ENCODE measurements at regions not wholly inside any gene's neighbourhood (a gene's known extent, or its start where the extent isn't known, plus 50 kb on each side); places are given as distances from the start of the nearest gene placed in this dataset.

DNA sequence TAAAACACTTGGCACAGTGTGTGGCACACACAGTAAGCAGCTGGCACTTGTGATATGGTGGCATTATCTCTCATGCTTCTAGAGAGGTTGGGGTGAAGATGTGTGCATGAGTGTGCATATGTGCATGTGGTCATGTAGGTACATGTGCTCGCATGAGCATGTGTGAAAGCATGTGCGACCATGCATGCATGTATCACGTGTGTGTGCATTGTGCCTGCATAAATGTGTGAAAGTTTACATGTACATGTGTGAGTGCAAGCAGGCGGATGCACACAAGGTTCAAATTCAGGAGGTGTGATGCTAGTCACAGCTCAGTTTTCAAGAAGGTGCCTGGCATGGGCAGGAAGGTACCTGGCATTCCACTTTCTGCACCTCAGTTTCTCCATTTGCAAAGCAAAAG, 59.0 kb upstream of the UQCRFS1 start:
- Histone ChIP-seq H3K4me1 (ENCODE audit: control insufficient read depth in 1 of 2, insufficient read depth in 2 of 2, low read length in 2 of 2) (no peaks in the 10 kb centered on the region), H3K36me3 (ENCODE audit: control insufficient read depth in 1 of 2, insufficient read depth in 2 of 2, low read length in 2 of 2) (no peaks in the 10 kb centered on the region), H3K9ac (ENCODE audit: low read depth in 1 of 2, low read length in 2 of 2) (no peak overlapping the region), H3K9me3 (ENCODE audit: control insufficient read depth in 1 of 2, low read length in 2 of 2) (no peaks in the 10 kb centered on the region), H3K27me3 (ENCODE audit: control insufficient read depth in 1 of 2, insufficient read depth in 2 of 2, low read length in 2 of 2) (no peaks in the 10 kb centered on the region), H3K4me3 (ENCODE audit: low read depth in 1 of 2, low read length in 2 of 2) (no peak overlapping the region), H3K27ac (ENCODE audit: low read depth, low read length) (no peak overlapping the region)

GRCh38 chr19:29273000-29273640, 60.2 kb upstream of the UQCRFS1 start:
- Histone ChIP-seq H3K4me1 (ENCODE audit: control insufficient read depth in 1 of 2, insufficient read depth in 2 of 2, low read length in 2 of 2) (no peaks in the 10 kb centered on the region), H3K4me3 (ENCODE audit: low read depth in 1 of 2, low read length in 2 of 2) (no peak overlapping the region), H3K9ac (ENCODE audit: low read depth in 1 of 2, low read length in 2 of 2) (no peak overlapping the region), H3K9me3 (ENCODE audit: control insufficient read depth in 1 of 2, low read length in 2 of 2) (no peaks in the 10 kb centered on the region), H3K27me3 (ENCODE audit: control insufficient read depth in 1 of 2, insufficient read depth in 2 of 2, low read length in 2 of 2) (no peaks in the 10 kb centered on the region), H3K36me3 (ENCODE audit: control insufficient read depth in 1 of 2, insufficient read depth in 2 of 2, low read length in 2 of 2) (no peaks in the 10 kb centered on the region), H3K27ac (ENCODE audit: low read depth, low read length) (no peak overlapping the region)

GRCh38 chr19:29275266-29275665, 62.3 kb upstream of the UQCRFS1 start:
- H3K4me1 ChIP-seq (ENCODE audit: control insufficient read depth in 1 of 2, insufficient read depth in 2 of 2, low read length in 2 of 2) = no peaks in the 10 kb centered on the region
- no peak overlapping the region for H3K4me3 ChIP-seq (ENCODE audit: low read depth in 1 of 2, low read length in 2 of 2)
- H3K9ac ChIP-seq (ENCODE audit: low read depth in 1 of 2, low read length in 2 of 2) = no peak overlapping the region
- H3K9me3 ChIP-seq (ENCODE audit: control insufficient read depth in 1 of 2, low read length in 2 of 2) = no peaks in the 10 kb centered on the region
- H3K27me3 ChIP-seq (ENCODE audit: control insufficient read depth in 1 of 2, insufficient read depth in 2 of 2, low read length in 2 of 2) = no peaks in the 10 kb centered on the region
- H3K36me3 ChIP-seq (ENCODE audit: control insufficient read depth in 1 of 2, insufficient read depth in 2 of 2, low read length in 2 of 2) = no peaks in the 10 kb centered on the region
- H3K27ac ChIP-seq (ENCODE audit: low read depth, low read length) = no peak overlapping the region

DNA sequence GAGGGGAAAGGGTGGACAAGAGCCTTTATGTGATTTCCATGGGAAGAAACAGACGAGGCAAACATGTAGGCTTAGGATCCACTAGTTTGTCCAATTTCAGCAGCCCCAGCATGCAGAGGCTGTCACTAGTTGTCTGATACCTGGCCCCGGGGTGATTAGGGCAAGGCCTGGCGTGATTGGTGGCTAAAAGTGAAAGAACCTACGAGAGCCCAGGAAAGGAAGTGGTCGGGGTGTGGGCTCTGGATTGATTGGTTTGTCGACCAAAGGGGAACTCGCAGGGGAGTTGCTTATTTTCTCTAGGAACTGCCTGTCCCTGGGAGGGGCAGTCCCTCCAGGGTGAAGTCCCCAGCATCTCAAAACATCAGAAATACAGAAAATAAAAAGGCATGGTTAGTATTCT, 64.2 kb upstream of the UQCRFS1 start:
- Histone ChIP-seq H3K4me3 (ENCODE audit: low read depth in 1 of 2, low read length in 2 of 2) (no peak overlapping the region), H3K36me3 (ENCODE audit: control insufficient read depth in 1 of 2, insufficient read depth in 2 of 2, low read length in 2 of 2) (no peaks in the 10 kb centered on the region), H3K27me3 (ENCODE audit: control insufficient read depth in 1 of 2, insufficient read depth in 2 of 2, low read length in 2 of 2) (no peaks in the 10 kb centered on the region), H3K27ac (ENCODE audit: low read depth, low read length) (no peak overlapping the region), H3K9ac (ENCODE audit: low read depth in 1 of 2, low read length in 2 of 2) (no peak overlapping the region), H3K9me3 (ENCODE audit: control insufficient read depth in 1 of 2, low read length in 2 of 2) (no peaks in the 10 kb centered on the region), H3K4me1 (ENCODE audit: control insufficient read depth in 1 of 2, insufficient read depth in 2 of 2, low read length in 2 of 2) (no peaks in the 10 kb centered on the region)

GRCh38 chr19:29278716-29279115, 65.8 kb upstream of the UQCRFS1 start:
- H3K27me3 ChIP-seq (ENCODE audit: control insufficient read depth in 1 of 2, insufficient read depth in 2 of 2, low read length in 2 of 2) = peaks cover 0 to 7% of the 10 kb centered on the region in 2 donors

DNA sequence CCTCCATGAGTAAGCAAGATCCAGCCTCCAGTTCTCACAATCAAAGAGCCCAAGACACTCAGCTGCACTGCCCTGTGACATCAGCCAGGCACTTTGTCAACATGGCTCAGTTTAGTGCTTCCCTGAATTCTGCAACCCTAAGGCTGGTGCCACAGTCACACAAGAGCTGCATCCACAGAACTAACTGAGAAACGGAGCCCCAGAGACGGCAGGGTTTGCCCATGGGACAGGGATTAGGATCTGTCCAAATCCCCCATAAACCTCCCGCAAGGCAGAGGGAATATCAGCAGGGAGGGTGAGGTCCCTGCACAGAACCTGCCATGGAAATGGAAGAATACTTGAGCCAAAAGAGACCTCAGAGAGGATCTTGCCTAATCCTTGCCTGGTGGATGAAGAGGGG, 70.4 kb upstream of the UQCRFS1 start:
- H3K36me3 ChIP-seq (ENCODE audit: control insufficient read depth in 1 of 2, insufficient read depth in 2 of 2, low read length in 2 of 2) = no peaks in the 10 kb centered on the region
- H3K27ac ChIP-seq (ENCODE audit: low read depth, low read length) = no peak overlapping the region

More at GRCh38 chr19:29278716-29279115, 65.8 kb upstream of the UQCRFS1 start:
- Histone ChIP-seq H3K4me3 (ENCODE audit: low read depth in 1 of 2, low read length in 2 of 2) (no peak overlapping the region), H3K4me1 (ENCODE audit: control insufficient read depth in 1 of 2, insufficient read depth in 2 of 2, low read length in 2 of 2) (no peaks in the 10 kb centered on the region), H3K36me3 (ENCODE audit: control insufficient read depth in 1 of 2, insufficient read depth in 2 of 2, low read length in 2 of 2) (no peaks in the 10 kb centered on the region), H3K9ac (ENCODE audit: low read depth in 1 of 2, low read length in 2 of 2) (no peak overlapping the region), H3K27ac (ENCODE audit: low read depth, low read length) (no peak overlapping the region), H3K9me3 (ENCODE audit: control insufficient read depth in 1 of 2, low read length in 2 of 2) (no peaks in the 10 kb centered on the region)

DNA sequence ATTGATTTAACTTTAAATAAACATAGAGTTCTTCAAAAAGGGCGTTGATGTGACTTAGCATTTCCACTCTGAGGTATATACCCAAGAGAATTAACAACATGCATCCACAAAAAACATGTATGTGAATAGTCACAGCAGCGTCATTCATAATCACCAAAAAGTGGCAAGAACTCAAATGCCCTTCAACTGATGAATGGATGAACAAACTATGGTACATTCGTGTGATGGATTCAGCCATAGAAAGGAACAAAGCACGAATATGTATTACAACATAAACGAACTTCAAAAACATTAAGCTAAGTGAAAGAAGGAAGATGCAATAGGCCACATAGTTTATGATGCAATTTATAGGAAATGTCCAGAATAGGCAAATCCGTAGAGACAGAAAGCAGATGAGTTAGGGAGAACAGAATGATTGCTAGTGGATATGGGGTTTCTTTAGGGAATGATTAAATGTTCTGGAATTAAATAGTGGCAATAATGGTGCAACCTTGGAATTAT, 72.3 kb upstream of the UQCRFS1 start:
- Histone ChIP-seq H3K4me3 (ENCODE audit: low read depth in 1 of 2, low read length in 2 of 2) (no peak overlapping the region), H3K36me3 (ENCODE audit: control insufficient read depth in 1 of 2, insufficient read depth in 2 of 2, low read length in 2 of 2) (no peaks in the 10 kb centered on the region), H3K27ac (ENCODE audit: low read depth, low read length) (no peak overlapping the region), H3K27me3 (ENCODE audit: control insufficient read depth in 1 of 2, insufficient read depth in 2 of 2, low read length in 2 of 2) (peaks cover 0 to 7% of the 10 kb centered on the region in 2 donors), H3K9ac (ENCODE audit: low read depth in 1 of 2, low read length in 2 of 2) (no peak overlapping the region), H3K9me3 (ENCODE audit: control insufficient read depth in 1 of 2, low read length in 2 of 2) (no peaks in the 10 kb centered on the region), H3K4me1 (ENCODE audit: control insufficient read depth in 1 of 2, insufficient read depth in 2 of 2, low read length in 2 of 2) (no peaks in the 10 kb centered on the region)

More for the DNA sequence above, 70.4 kb upstream of the UQCRFS1 start:
- Histone ChIP-seq H3K9ac (ENCODE audit: low read depth in 1 of 2, low read length in 2 of 2) (no peak overlapping the region), H3K4me3 (ENCODE audit: low read depth in 1 of 2, low read length in 2 of 2) (no peak overlapping the region), H3K27me3 (ENCODE audit: control insufficient read depth in 1 of 2, insufficient read depth in 2 of 2, low read length in 2 of 2) (peaks cover 0 to 7% of the 10 kb centered on the region in 2 donors), H3K4me1 (ENCODE audit: control insufficient read depth in 1 of 2, insufficient read depth in 2 of 2, low read length in 2 of 2) (no peaks in the 10 kb centered on the region), H3K9me3 (ENCODE audit: control insufficient read depth in 1 of 2, low read length in 2 of 2) (no peaks in the 10 kb centered on the region)

GRCh38 chr19:29285878-29286277, 72.9 kb upstream of the UQCRFS1 start:
- Histone ChIP-seq H3K27me3 (ENCODE audit: control insufficient read depth in 1 of 2, insufficient read depth in 2 of 2, low read length in 2 of 2) (peaks cover 0 to 7% of the 10 kb centered on the region in 2 donors), H3K4me3 (ENCODE audit: low read depth in 1 of 2, low read length in 2 of 2) (no peak overlapping the region), H3K4me1 (ENCODE audit: control insufficient read depth in 1 of 2, insufficient read depth in 2 of 2, low read length in 2 of 2) (no peaks in the 10 kb centered on the region), H3K27ac (ENCODE audit: low read depth, low read length) (no peak overlapping the region), H3K9me3 (ENCODE audit: control insufficient read depth in 1 of 2, low read length in 2 of 2) (no peaks in the 10 kb centered on the region), H3K36me3 (ENCODE audit: control insufficient read depth in 1 of 2, insufficient read depth in 2 of 2, low read length in 2 of 2) (no peaks in the 10 kb centered on the region), H3K9ac (ENCODE audit: low read depth in 1 of 2, low read length in 2 of 2) (no peak overlapping the region)

DNA sequence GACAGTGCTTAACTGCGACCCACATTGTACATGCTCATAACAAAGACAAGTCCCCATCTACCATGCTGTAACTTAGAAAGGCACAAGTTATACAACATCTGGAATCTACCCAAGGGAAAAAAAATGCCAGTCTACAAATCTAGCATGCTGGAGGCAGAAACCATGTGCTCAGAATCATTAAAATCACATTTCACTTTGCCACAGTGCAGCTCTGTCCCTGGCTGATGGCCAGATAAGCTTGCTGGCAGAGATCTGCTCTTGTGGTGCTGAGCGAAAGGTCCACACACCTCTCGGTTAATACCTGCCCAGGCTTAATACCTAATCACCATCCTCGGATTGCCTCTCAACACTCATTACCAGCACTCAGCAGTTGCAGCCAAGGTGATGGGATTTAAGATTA, 74.1 kb upstream of the UQCRFS1 start:
- Histone ChIP-seq H3K36me3 (ENCODE audit: control insufficient read depth in 1 of 2, insufficient read depth in 2 of 2, low read length in 2 of 2) (no peaks in the 10 kb centered on the region), H3K27me3 (ENCODE audit: control insufficient read depth in 1 of 2, insufficient read depth in 2 of 2, low read length in 2 of 2) (peaks cover 0 to 7% of the 10 kb centered on the region in 2 donors), H3K4me3 (ENCODE audit: low read depth in 1 of 2, low read length in 2 of 2) (no peak overlapping the region), H3K4me1 (ENCODE audit: control insufficient read depth in 1 of 2, insufficient read depth in 2 of 2, low read length in 2 of 2) (no peaks in the 10 kb centered on the region), H3K27ac (ENCODE audit: low read depth, low read length) (no peak overlapping the region), H3K9me3 (ENCODE audit: control insufficient read depth in 1 of 2, low read length in 2 of 2) (no peaks in the 10 kb centered on the region), H3K9ac (ENCODE audit: low read depth in 1 of 2, low read length in 2 of 2) (no peak overlapping the region)

DNA sequence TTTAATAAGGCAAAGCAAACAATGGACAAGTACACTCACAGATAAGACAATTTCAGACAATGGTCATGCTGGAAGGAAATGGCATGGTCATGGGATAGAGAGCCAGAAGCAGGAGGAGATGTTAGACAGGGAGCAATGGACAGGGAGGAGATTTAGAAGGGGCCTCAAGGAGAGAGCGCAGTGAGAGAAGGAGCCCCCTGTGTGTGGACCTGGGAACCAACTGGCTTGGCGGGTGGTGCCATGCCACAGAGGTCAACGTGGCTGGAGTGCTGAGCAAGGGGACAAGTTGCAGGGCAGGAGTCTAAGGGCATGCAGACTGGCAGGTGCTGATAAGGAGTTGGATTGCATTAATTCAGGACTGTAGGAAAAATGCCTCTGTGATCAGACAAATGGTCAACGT, 75.3 kb upstream of the UQCRFS1 start:
- no peak overlapping the region for H3K4me3 ChIP-seq (ENCODE audit: low read depth in 1 of 2, low read length in 2 of 2)
- H3K9ac ChIP-seq (ENCODE audit: low read depth in 1 of 2, low read length in 2 of 2) = no peak overlapping the region
- H3K9me3 ChIP-seq (ENCODE audit: control insufficient read depth in 1 of 2, low read length in 2 of 2) = no peaks in the 10 kb centered on the region
- H3K27me3 ChIP-seq (ENCODE audit: control insufficient read depth in 1 of 2, insufficient read depth in 2 of 2, low read length in 2 of 2) = peaks cover 0 to under 1% of the 10 kb centered on the region in 2 donors
- H3K36me3 ChIP-seq (ENCODE audit: control insufficient read depth in 1 of 2, insufficient read depth in 2 of 2, low read length in 2 of 2) = no peaks in the 10 kb centered on the region
- no peaks in the 10 kb centered on the region for H3K4me1 ChIP-seq (ENCODE audit: control insufficient read depth in 1 of 2, insufficient read depth in 2 of 2, low read length in 2 of 2)
- no peak overlapping the region for H3K27ac ChIP-seq (ENCODE audit: low read depth, low read length)

Measured in duodenal mucosa (tissue), 2 donors.